ENCODE measurements at regions not wholly inside any gene's neighbourhood (a gene's known extent, or its start where the extent isn't known, plus 50 kb on each side); places are given as distances from the start of the nearest gene placed in this dataset.

DNA sequence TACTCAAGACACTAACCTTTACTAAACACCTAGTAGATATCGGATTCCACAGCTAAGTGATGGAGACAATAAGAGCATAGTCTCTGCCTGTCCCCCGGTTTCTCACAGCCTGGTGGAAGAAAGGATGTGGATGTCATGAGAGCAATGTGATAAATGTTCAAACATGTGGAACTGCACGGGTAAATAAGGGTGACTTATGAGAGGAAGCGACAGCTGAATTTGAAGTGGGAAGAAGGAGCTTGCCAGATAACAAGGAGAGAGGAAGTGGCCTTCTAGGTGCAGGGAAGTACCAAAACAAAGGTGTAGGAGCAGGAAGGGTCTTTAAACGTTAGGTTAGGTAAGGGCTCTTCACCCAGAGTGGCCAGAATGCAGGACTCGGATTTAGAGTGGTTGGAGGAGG lies 178.6 kb upstream of the NRIP1 start:
- Histone ChIP-seq H3K36me3 (ENCODE audit: control insufficient read depth, insufficient read depth, low read length) (no peaks in the 10 kb centered on the region), H3K4me1 (ENCODE audit: control insufficient read depth, insufficient read depth, low read length) (no peaks in the 10 kb centered on the region), H3K4me3 (ENCODE audit: low read depth in 2 of 2, low read length in 2 of 2) (no peak overlapping the region), H3K9me3 (ENCODE audit: control insufficient read depth, insufficient read depth, low read depth, low read length) (no peaks in the 10 kb centered on the region), H3K27me3 (ENCODE audit: control insufficient read depth, insufficient read depth, low read length) (no peaks in the 10 kb centered on the region), H3K27ac (ENCODE audit: low read length) (no peak overlapping the region)
- no TSS peak for BruUV-seq (replicated peaks)
- intact Hi-C loops (cut with micrococcal nuclease; ENCODE audit: unreplicated experiment): no loop called here
- in situ Hi-C loops (cut with HindIII; ENCODE audit: low pct_unique_long_range_greater_than_20kb, low sequenced_read_pairs): no loop called here
- DNase-seq (ENCODE audit: low read depth, low spot score) (no peak), ATAC-seq (no peak)
- TF ChIP-seq SIN3A (IDR thresholded peaks at IDR 0.05; ENCODE audit: borderline replicate concordance, insufficient read depth, low read depth, low read length) (no peak), TCF7L2 (IDR thresholded peaks at IDR 0.05; ENCODE audit: low read depth, low read length) (no peak), REST (IDR thresholded peaks at IDR 0.05; ENCODE audit: insufficient read depth in 1 of 2, low read depth in 2 of 2, low read length in 1 of 2) (no peak), POLR2AphosphoS5 (IDR thresholded peaks at IDR 0.05; ENCODE audit: low read depth, low read length) (no peak)
- TF ChIP-seq, protein P1, sequence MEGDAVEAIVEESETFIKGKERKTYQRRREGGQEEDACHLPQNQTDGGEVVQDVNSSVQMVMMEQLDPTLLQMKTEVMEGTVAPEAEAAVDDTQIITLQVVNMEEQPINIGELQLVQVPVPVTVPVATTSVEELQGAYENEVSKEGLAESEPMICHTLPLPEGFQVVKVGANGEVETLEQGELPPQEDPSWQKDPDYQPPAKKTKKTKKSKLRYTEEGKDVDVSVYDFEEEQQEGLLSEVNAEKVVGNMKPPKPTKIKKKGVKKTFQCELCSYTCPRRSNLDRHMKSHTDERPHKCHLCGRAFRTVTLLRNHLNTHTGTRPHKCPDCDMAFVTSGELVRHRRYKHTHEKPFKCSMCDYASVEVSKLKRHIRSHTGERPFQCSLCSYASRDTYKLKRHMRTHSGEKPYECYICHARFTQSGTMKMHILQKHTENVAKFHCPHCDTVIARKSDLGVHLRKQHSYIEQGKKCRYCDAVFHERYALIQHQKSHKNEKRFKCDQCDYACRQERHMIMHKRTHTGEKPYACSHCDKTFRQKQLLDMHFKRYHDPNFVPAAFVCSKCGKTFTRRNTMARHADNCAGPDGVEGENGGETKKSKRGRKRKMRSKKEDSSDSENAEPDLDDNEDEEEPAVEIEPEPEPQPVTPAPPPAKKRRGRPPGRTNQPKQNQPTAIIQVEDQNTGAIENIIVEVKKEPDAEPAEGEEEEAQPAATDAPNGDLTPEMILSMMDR (IDR thresholded peaks at IDR 0.05): no peak
- ChIA-PET CTCF (no interaction called here), POLR2A (no interaction called here)

DNA sequence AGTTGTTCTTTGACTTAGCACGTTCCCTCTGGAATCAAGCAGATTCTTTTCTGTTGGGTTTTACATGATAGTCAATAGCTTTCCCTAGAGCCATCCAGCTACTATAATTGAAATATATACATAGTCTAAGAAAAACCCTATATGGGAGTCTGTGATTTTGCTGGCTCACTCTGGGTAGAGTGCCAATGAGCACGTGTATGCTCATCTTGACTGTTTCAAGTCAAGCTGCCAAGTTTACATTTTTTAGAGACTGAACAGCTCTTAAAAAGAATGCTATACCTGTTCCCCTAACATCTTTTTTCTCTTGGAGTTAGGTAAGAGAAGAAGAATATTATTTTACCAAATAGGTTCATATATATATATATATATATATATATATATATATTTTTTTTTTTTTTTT lies 182.8 kb upstream of the NRIP1 start:
- H3K4me3 ChIP-seq (ENCODE audit: low read depth in 2 of 2, low read length in 2 of 2): no peak overlapping the region
- no peaks in the 10 kb centered on the region for H3K9me3 ChIP-seq (ENCODE audit: control insufficient read depth, insufficient read depth, low read depth, low read length)
- no peak overlapping the region for H3K27ac ChIP-seq (ENCODE audit: low read length)
- ChIA-PET CTCF (interaction anchor here (0.6 kb wide), 1 partner anchor 523 kb away, joined by 4 read pairs; no protein-coding TSS in a partner anchor), POLR2A (no interaction called here)
- BruUV-seq (replicated peaks): no TSS peak
- intact Hi-C loops (cut with micrococcal nuclease; ENCODE audit: unreplicated experiment) (no loop called here), in situ Hi-C loops (cut with HindIII; ENCODE audit: low pct_unique_long_range_greater_than_20kb, low sequenced_read_pairs) (no loop called here)
- ATAC-seq: no peak
- TF ChIP-seq REST (IDR thresholded peaks at IDR 0.05; ENCODE audit: insufficient read depth in 1 of 2, low read depth in 2 of 2, low read length in 1 of 2): no peak
- TF ChIP-seq, protein P1 (IDR thresholded peaks at IDR 0.05): no peak
- no peak for TF ChIP-seq SIN3A (IDR thresholded peaks at IDR 0.05; ENCODE audit: borderline replicate concordance, insufficient read depth, low read depth, low read length)
- TF ChIP-seq POLR2AphosphoS5 (IDR thresholded peaks at IDR 0.05; ENCODE audit: low read depth, low read length): no peak
- no peak for TF ChIP-seq TCF7L2 (IDR thresholded peaks at IDR 0.05; ENCODE audit: low read depth, low read length)
- no peaks in the 10 kb centered on the region for H3K4me1 ChIP-seq (ENCODE audit: control insufficient read depth, insufficient read depth, low read length)
- no peaks in the 10 kb centered on the region for H3K27me3 ChIP-seq (ENCODE audit: control insufficient read depth, insufficient read depth, low read length)
- no peak for DNase-seq (ENCODE audit: low read depth, low spot score)
- H3K36me3 ChIP-seq (ENCODE audit: control insufficient read depth, insufficient read depth, low read length): no peaks in the 10 kb centered on the region

All from Panc1 (cell line).